HepG2 (cell line): ENCODE measurements at regions not wholly inside any gene's neighbourhood (a gene's known extent, or its start where the extent isn't known, plus 50 kb on each side); places are given as distances from the start of the nearest gene placed in this dataset.

Experiments
- CTCF ChIP-seq: sonication (generic); formaldehyde crosslinking; IDR thresholded peaks from 2 replicates; pipeline ENCODE4 v1.5.0; 2020; ENCODE audit warnings: mild to moderate bottlenecking, missing genetic modification reagents, moderate library complexity
- ELF1 ChIP-seq: sonication (generic); formaldehyde crosslinking; IDR thresholded peaks from 2 replicates; pipeline ENCODE4 v1.4.0; 2020; ENCODE audit warnings: missing genetic modification reagents
- FOSL1 ChIP-seq: sonication (generic); formaldehyde crosslinking; IDR thresholded peaks from 2 replicates; pipeline ENCODE4 v1.9.0; 2021; ENCODE audit warnings: missing genetic modification reagents, borderline replicate concordance
- JUN ChIP-seq: sonication (generic); formaldehyde crosslinking; IDR thresholded peaks from 2 replicates; pipeline ENCODE4 v1.4.0; 2020; ENCODE audit warnings: mild to moderate bottlenecking, missing genetic modification reagents
- RNF2 ChIP-seq: fragments of 450-650 bp; conservative IDR thresholded peaks from 2 replicates; pipeline ENCODE4 v1.6.1; 2016; ENCODE audit warnings: low read depth
- TCF7L2 ChIP-seq: IDR thresholded peaks from 2 replicates; pipeline ENCODE4 v1.6.1; 2011; ENCODE audit warnings: mild to moderate bottlenecking, low read depth, low read length, moderate library complexity
- ZNF10 ChIP-seq: sonication (generic); formaldehyde crosslinking; IDR thresholded peaks from 2 replicates; pipeline ENCODE4 v1.4.0; 2020; ENCODE audit warnings: mild to moderate bottlenecking, low read depth, missing genetic modification reagents, borderline replicate concordance
- ZNF263 ChIP-seq: sonication (generic); formaldehyde crosslinking; IDR thresholded peaks from 2 replicates; pipeline ENCODE4 v1.4.0; 2020; ENCODE audit warnings: missing genetic modification reagents
- ZNF431 ChIP-seq: sonication (generic); formaldehyde crosslinking; IDR thresholded peaks from 2 replicates; pipeline ENCODE4 v1.9.0; 2022; ENCODE audit warnings: missing genetic modification reagents, low read depth, mild to moderate bottlenecking, borderline replicate concordance
- ZNF513 ChIP-seq: sonication (generic); formaldehyde crosslinking; conservative IDR thresholded peaks from 2 replicates; pipeline ENCODE4 v1.5.0; 2020; ENCODE audit warnings: missing genetic modification reagents
- ZNF672 ChIP-seq: sonication (generic); formaldehyde crosslinking; IDR thresholded peaks from 2 replicates; pipeline ENCODE4 v1.8.1; 2022; ENCODE audit warnings: missing genetic modification reagents

- TF ChIP-seq JUN (CRISPR knock-in tag): no peak
- TF ChIP-seq FOSL1 (CRISPR knock-in tag): no peak
- no peak for TF ChIP-seq ZNF513 (CRISPR knock-in tag)
- no peak for TF ChIP-seq RNF2
- no peak for TF ChIP-seq ZNF431 (CRISPR knock-in tag)
- no peak for TF ChIP-seq ZNF263 (CRISPR knock-in tag)
- TF ChIP-seq ZNF672 (CRISPR knock-in tag): no peak
- TF ChIP-seq CTCF (CRISPR knock-in tag): no peak
- no peak for TF ChIP-seq ELF1 (CRISPR knock-in tag)
- TF ChIP-seq ZNF10 (CRISPR knock-in tag): no peak
- TF ChIP-seq TCF7L2: no peak
These were observed 203.1 kb upstream of the PDE1C start for GRCh38 chr7:32273297-32273696.
